Fibroblast of the conjunctiva (primary cell): ENCODE measurements at regions not wholly inside any gene's neighbourhood (a gene's known extent, or its start where the extent isn't known, plus 50 kb on each side); places are given as distances from the start of the nearest gene placed in this dataset.
"Not testable (repeated sequence)": the region's sequence is repeated elsewhere in the genome, so short reads cannot be mapped to it uniquely, and the experiment has no call there.

Experiments used
- DNase-seq: peaks from one replicate; pipeline ENCODE4 v3.0.0-alpha.2; 2010; ENCODE audit warnings: low read depth

- no peak for DNase-seq
These were observed 280.0 kb upstream of the CRY1 start for GRCh38 chr12:107373238-107373809.

GRCh38 chr12:107374161-107374840, 281.0 kb upstream of the CRY1 start:
- no peak for DNase-seq

- DNase-seq: no peak
These were observed 281.9 kb upstream of the CRY1 start for GRCh38 chr12:107375231-107375630.

GRCh38 chr12:107377596-107378385, 284.4 kb upstream of the CRY1 start:
- DNase-seq: no peak

- DNase-seq: no peak
These were observed 285.3 kb upstream of the CRY1 start for GRCh38 chr12:107378609-107379008.

- not testable (repeated sequence) for DNase-seq
These were observed 285.9 kb upstream of the CRY1 start for GRCh38 chr12:107379142-107379851.

DNA sequence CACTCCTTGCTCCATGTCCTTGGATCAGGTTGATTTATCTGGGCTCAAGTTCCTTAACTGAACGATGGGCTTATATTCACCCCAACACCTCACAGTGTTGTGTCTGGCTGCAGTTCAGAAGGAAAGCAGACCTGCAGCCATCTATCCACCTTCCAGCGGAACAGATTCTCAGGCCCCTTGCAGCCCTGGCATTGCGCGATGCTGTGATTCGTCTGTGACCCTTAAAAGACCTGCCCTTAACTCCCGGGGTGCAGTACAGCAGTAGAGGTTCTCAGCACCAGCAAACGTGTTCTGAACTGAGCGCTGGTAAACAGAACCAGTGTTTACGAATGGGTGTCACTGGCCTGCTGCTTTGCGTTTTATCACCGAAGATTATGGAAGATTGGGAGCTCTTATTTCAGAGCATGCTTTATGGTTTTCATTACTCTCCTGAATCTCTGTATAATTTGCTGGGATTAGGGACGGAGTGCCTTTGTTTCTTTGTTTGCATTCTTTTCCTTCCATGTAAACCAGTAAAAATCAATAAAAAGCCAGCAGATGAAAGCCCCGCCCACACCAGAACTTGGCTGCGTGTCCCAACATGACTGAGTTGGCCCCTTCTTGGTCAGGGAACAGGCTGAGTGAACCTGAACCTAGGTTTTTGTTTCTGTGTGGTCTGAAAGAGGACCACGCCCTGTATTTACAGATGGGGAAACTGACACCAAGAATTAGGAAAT, 286.7 kb upstream of the CRY1 start:
- DNase-seq: peak; percentile 23

- no peak for DNase-seq
These were observed 291.3 kb upstream of the CRY1 start for GRCh38 chr12:107384645-107385044.

DNA sequence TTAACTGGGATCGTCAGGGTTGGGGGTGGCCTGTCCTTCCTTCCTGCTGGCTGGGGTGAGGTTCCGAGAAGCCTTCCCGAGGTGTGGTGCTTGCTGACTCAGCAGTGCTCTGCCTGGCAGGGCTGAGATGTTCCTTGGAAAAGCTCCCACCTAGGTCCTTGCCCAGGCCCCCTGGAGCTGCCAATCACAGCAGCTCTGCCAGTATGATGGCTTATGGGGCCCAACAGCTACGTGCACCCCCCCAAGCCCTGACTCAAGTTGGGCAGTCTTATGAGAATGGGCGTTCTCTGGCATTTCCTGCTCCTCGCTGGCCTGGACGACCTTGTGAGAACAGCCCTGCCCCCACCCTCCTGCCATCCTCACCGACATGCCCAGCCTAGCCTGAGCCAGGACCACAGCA, 292.2 kb upstream of the CRY1 start:
- DNase-seq: no peak

DNA sequence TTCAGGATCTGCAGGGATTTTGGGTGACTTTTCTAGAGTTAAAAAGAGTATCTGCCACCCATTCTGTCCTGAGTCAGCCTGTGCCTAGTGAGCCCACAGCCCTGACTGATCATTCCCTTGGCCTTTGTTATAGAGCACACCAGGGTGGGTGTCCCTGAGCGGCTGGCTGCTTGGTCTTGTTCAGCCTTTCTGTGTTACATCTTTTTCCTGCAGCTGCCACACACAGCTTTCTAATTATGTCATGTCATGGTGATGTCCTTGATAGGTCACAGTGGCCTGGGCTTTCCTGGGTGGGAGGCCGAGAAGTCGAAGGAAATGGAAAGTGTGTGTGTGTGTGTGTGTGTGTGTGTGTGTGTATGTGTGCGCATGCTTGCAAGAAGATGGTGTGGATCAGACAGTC, 293.2 kb upstream of the CRY1 start:
- DNase-seq: no peak

DNA sequence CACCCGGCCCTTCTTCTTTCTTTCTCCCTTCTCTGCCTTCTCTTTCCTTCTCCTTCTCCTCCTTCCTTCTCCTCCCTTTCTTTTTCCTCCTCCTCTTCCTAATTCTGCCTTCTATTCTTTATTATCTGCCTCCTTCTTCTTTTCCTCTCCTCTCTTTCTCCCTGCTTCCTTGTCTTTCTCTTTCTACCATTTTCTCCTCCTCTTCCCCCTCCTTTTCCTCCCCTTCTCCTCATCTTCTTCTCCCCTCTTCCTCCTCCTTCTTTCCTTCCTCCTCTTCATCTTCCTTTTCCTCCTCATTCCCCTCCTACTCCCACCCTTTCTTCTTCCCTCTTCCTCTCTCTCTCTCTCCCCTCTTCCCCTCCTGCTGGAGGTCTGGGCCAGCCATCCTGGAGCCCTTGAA, 294.9 kb upstream of the CRY1 start:
- DNase-seq: no peak

- DNase-seq: no peak
These were observed 295.2 kb upstream of the PWP1 start for GRCh38 chr12:107390414-107390813.

- no peak for DNase-seq
These were observed 292.4 kb upstream of the PWP1 start for GRCh38 chr12:107393043-107393717.

DNA sequence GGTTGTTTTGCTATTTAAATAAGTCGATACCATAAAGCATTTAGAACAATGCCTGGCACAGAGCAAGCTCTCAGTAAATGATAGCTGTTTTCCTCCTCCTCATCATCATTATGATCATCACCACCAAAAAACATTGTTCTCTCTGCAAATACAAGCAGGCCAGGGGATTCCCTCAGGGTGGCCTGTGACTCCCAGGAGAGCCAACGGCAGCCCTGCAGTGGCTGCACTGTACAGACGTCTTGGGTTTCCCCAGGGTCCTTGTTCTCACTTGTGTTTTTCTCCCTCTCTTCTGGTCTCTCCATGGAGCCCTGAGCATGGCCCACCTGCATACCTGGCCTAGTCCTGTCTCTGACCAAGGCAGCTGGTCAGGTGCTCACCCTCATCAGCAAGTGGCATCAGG, 290.9 kb upstream of the PWP1 start:
- DNase-seq: no peak

DNA sequence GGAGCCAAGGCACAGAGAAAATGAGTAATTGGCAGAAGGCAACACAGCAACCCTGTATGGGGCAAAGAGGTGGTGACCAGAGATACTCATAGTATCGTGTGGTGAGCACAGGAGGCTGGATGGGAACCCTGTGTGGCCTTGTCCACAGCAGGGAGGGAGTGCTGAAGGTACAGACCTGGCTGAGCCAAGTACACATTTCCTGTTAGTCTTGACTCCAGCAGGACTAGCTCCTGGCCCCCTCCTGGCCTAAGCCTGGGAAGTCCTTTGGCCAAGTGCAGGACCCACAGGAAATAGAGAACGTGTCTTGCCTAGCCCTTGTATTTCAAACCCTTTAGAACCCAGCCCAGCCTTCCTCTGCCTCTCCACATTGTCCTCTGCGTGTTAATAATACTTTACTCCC, 289.8 kb upstream of the PWP1 start:
- DNase-seq: no peak

- no peak for DNase-seq
These were observed 288.6 kb upstream of the PWP1 start for GRCh38 chr12:107396991-107397390.

DNA sequence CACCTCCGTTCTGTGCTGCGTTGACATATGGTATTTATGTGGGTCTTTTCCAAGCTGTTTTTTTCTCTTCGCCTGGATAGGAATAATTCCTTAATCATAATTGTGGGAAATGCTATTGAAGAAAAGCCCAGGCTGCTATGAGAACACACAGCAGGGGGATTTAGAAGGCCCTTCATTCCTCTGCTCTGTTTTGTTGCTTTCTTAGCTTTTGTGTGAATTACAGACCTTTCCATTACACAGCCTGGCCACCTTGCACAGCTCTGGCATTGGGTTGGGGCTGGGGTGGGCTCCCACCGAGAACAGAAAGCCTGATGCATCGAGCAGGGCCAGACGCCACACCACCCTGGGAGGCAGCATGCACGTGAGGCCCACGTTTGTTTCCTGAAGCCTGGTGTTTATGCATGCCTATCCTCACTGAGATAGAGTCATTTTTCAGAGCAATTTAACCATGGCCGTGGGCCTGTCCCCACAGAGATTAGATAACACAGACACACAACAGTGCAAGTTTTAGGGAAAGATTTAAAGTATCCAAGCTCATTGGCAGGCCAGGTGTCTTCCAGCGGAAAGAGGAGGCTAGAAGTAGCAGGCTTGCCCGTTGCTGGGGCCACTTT, 287.6 kb upstream of the PWP1 start:
- no peak for DNase-seq

DNA sequence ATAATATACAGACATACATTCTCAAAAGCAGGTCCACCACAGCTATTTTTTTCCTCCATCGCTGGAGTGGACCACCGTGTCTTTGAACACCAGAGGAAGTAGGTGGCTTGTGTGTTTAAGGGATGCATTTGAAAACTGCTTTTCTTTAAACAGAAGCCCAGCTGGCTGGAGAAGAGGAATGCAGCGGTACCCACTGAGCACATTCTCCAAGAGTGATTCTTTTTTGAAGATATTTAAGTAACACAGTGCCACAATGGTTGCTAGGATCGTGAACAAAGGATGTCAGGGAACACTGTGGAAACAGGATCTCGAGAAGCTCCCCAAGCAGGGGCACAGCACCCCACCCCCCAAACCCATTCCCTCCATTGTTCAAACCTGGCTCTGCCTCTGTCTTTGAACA, 286.6 kb upstream of the PWP1 start:
- no peak for DNase-seq

DNA sequence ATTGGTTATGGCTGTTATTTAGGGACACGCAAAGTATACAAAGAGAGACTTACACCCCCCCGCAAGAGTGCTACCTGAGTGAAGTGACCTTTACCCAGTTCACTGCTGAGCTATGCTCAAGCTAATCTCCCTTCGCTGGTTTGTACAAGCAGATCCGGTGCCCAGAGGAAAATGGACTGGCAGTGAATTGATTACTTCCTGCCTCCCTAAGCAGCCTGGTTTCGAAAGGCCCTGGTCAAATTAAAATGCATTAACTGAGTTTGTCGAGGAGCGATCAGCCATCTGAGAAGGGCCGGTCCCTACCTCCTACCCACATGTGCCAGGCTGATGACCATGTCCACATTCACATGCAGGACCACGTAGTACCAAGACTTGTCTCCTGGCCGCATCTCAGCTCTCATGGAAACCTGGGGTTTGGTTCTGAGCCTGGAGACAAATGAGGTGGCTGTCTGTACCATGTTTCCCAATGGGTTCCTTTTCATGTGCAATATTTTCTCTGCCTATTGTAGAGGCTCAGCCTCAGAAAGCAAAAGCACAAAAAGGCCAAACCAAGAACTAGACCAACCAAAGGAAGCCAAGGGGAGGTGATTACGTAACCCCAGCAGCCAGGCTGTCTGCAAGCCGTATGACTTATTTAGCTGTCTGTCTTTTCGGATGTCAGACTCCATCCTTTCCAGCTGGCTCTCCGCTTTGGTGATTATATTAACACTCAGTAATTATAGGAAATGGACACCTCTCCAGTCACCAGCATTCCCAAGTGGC, 284.7 kb upstream of the PWP1 start:
- DNase-seq: no peak
